OCI-LY1 (cell line): ENCODE measurements at regions not wholly inside any gene's neighbourhood (a gene's known extent, or its start where the extent isn't known, plus 50 kb on each side); places are given as distances from the start of the nearest gene placed in this dataset.

Experiments used
- H2AFZ ChIP-seq: fragments of 200-600 bp; sonication (generic), shearing (Covaris generic); 2 replicates; pipeline ENCODE4 v1.6.0; 2014; ENCODE audit warnings: antibody characterized with exemption, mild to moderate bottlenecking, low read length
- H3F3A ChIP-seq: fragments of 200-600 bp; sonication (generic), shearing (Covaris generic); 2 replicates; pipeline ENCODE4 v1.6.0; 2014; ENCODE audit warnings: mild to moderate bottlenecking, antibody characterized with exemption, low read length, moderate library complexity; ENCODE audit not compliant: insufficient read depth
- H3K27ac ChIP-seq: fragments of 200-600 bp; sonication (generic); 2 replicates; pipeline ENCODE4 v1.5.1; 2014; ENCODE audit warnings: low read length, mixed run types, mild to moderate bottlenecking, low read depth; ENCODE audit not compliant: poor library complexity, severe bottlenecking
- H3K27me3 ChIP-seq: fragments of 200-600 bp; sonication (generic); 2 replicates; pipeline ENCODE4 v1.6.0; 2014; ENCODE audit warnings: antibody characterized with exemption, mild to moderate bottlenecking, low read length, moderate library complexity; ENCODE audit not compliant: insufficient read depth
- H3K36me3 ChIP-seq: fragments of 200-600 bp; sonication (generic); 2 replicates; pipeline ENCODE4 v1.6.1; 2014; ENCODE audit warnings: mild to moderate bottlenecking, antibody characterized with exemption, low read length, moderate library complexity, mixed read lengths; ENCODE audit not compliant: insufficient read depth
- H3K4me1 ChIP-seq: fragments of 200-600 bp; sonication (generic); 2 replicates; pipeline ENCODE4 v1.5.1; 2014; ENCODE audit warnings: mild to moderate bottlenecking, low read length, moderate library complexity; ENCODE audit not compliant: insufficient read depth, severe bottlenecking
- H3K4me2 ChIP-seq: fragments of 200-600 bp; sonication (generic), shearing (Covaris generic); 2 replicates; pipeline ENCODE4 v1.6.1; 2014; ENCODE audit warnings: low read length
- H3K4me3 ChIP-seq: fragments of 200-600 bp; sonication (generic); 2 replicates; pipeline ENCODE4 v1.5.1; 2014; ENCODE audit warnings: low read length, low read depth, mild to moderate bottlenecking, mixed read lengths; ENCODE audit not compliant: poor library complexity, severe bottlenecking
- H3K79me2 ChIP-seq: fragments of 200-600 bp; shearing (Covaris generic); 2 replicates; pipeline ENCODE4 v1.6.1; 2016; ENCODE audit warnings: mixed run types, low read length, mixed read lengths; ENCODE audit not compliant: insufficient read depth
- H3K9ac ChIP-seq: fragments of 200-600 bp; sonication (generic), shearing (Covaris generic); 2 replicates; pipeline ENCODE4 v1.6.1; 2014; ENCODE audit warnings: mild to moderate bottlenecking, low read length, mixed read lengths
- H3K9me2 ChIP-seq: fragments of 200-600 bp; sonication (generic), shearing (Covaris generic); 2 replicates; pipeline ENCODE4 v1.6.1; 2014; ENCODE audit warnings: low read depth, mild to moderate bottlenecking, low read length, mixed read lengths
- H3K9me3 ChIP-seq: fragments of 200-600 bp; shearing (Covaris generic); 2 replicates; pipeline ENCODE4 v1.6.1; 2014; ENCODE audit warnings: low read length, mixed read lengths
- H4K20me1 ChIP-seq: fragments of 200-600 bp; sonication (generic), shearing (Covaris generic); 2 replicates; pipeline ENCODE4 v1.6.0; 2016; ENCODE audit warnings: mild to moderate bottlenecking, low read length; ENCODE audit not compliant: insufficient read depth
- CTCF ChIP-seq: fragments of 200-600 bp; sonication (generic), shearing (Covaris generic); IDR thresholded peaks from 2 replicates; pipeline ENCODE4 v1.5.1; 2017; ENCODE audit warnings: mild to moderate bottlenecking, antibody characterized with exemption, low read length, moderate library complexity, mixed read lengths
- EZH2 ChIP-seq: fragments of 200-600 bp; sonication (generic), shearing (Covaris generic); IDR thresholded peaks from 2 replicates; pipeline ENCODE4 v1.8.0; 2017; ENCODE audit warnings: borderline replicate concordance, mixed run types, mild to moderate bottlenecking, antibody characterized with exemption, low read length, moderate library complexity, mixed read lengths

- H3K27ac ChIP-seq = no peak overlapping the region
- H3K9ac ChIP-seq = no peak overlapping the region
- no peaks in the 10 kb centered on the region for H3K9me2 ChIP-seq
- H3K4me1 ChIP-seq = no peaks in the 10 kb centered on the region
- H3K4me3 ChIP-seq = no peak overlapping the region
- no peak for TF ChIP-seq EZH2
- TF ChIP-seq CTCF = no peak
- H3K9me3 ChIP-seq = no peaks in the 10 kb centered on the region
- H3K4me2 ChIP-seq = no peak overlapping the region
- H3K36me3 ChIP-seq = no peaks in the 10 kb centered on the region
- no peak overlapping the region for H2AFZ ChIP-seq
- no peaks in the 10 kb centered on the region for H4K20me1 ChIP-seq
- H3K79me2 ChIP-seq = no peaks in the 10 kb centered on the region
- no peaks in the 10 kb centered on the region for H3F3A ChIP-seq
- H3K27me3 ChIP-seq = no peaks in the 10 kb centered on the region
These were observed 362.3 kb upstream of the RGMA start for GRCh38 chr15:93451265-93451664.

- no peak for TF ChIP-seq CTCF
- no peak for TF ChIP-seq EZH2
- no peak overlapping the region for H3K27ac ChIP-seq
- no peaks in the 10 kb centered on the region for H3K79me2 ChIP-seq
- no peak overlapping the region for H3K4me2 ChIP-seq
- H3K4me1 ChIP-seq = no peaks in the 10 kb centered on the region
- no peak overlapping the region for H3K4me3 ChIP-seq
- H4K20me1 ChIP-seq = no peaks in the 10 kb centered on the region
- H3K36me3 ChIP-seq = no peaks in the 10 kb centered on the region
- no peak overlapping the region for H2AFZ ChIP-seq
- no peaks in the 10 kb centered on the region for H3F3A ChIP-seq
- no peaks in the 10 kb centered on the region for H3K27me3 ChIP-seq
- no peaks in the 10 kb centered on the region for H3K9me2 ChIP-seq
- H3K9ac ChIP-seq = no peak overlapping the region
- no peaks in the 10 kb centered on the region for H3K9me3 ChIP-seq
These were observed 360.8 kb upstream of the RGMA start for GRCh38 chr15:93449798-93450197.

GRCh38 chr15:93438310-93438709, 349.3 kb upstream of the RGMA start:
- no peak overlapping the region for H3K27ac ChIP-seq

More at GRCh38 chr15:93438310-93438709, 349.3 kb upstream of the RGMA start:
- H3K27me3 ChIP-seq = no peaks in the 10 kb centered on the region
- H3K4me1 ChIP-seq = no peaks in the 10 kb centered on the region
- no peaks in the 10 kb centered on the region for H3K9me2 ChIP-seq
- TF ChIP-seq CTCF (no peak), EZH2 (no peak)
- no peaks in the 10 kb centered on the region for H3F3A ChIP-seq
- H3K9ac ChIP-seq = no peak overlapping the region
- H3K4me3 ChIP-seq = no peak overlapping the region
- no peaks in the 10 kb centered on the region for H3K79me2 ChIP-seq
- H3K36me3 ChIP-seq = no peaks in the 10 kb centered on the region
- no peak overlapping the region for H3K4me2 ChIP-seq
- no peaks in the 10 kb centered on the region for H3K9me3 ChIP-seq
- no peak overlapping the region for H2AFZ ChIP-seq
- H4K20me1 ChIP-seq = no peaks in the 10 kb centered on the region
